DND-41 (cell line): ENCODE measurements at regions not wholly inside any gene's neighbourhood (a gene's known extent, or its start where the extent isn't known, plus 50 kb on each side); places are given as distances from the start of the nearest gene placed in this dataset.

ENCODE experiments used
- EZH2 ChIP-seq: IDR thresholded peaks from 3 replicates; pipeline ENCODE4 v1.6.1; 2012; ENCODE audit warnings: borderline replicate concordance, low read depth, mild to moderate bottlenecking, moderate library complexity, low read length, inconsistent platforms; ENCODE audit not compliant: severe bottlenecking
- TF ChIP-seq, protein P1 (sequence below): IDR thresholded peaks from 2 replicates; pipeline ENCODE4 v1.5.1; 2012; ENCODE audit warnings: borderline replicate concordance, low read length, moderate library complexity, mild to moderate bottlenecking; ENCODE audit not compliant: poor library complexity, severe bottlenecking; ENCODE audit errors: extremely low read depth

DNA sequence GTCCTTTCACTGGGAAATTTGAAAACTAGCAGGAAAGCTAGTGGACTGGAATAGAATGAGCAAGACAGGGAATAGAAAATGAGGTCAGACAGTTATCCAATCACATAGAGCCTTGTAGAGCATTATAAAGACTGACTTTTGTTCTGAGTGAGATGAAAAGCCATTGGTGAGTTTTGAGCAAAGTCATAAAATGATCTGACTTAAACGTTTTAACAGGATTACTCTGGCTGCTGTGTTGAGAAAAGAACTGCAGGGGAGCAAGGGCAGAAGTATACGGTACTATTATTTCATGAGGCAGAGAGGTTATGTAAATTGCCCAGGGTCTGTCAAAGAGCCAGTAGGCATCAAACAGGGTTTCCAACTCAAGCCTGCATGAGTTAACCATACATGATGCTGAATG, 393.4 kb downstream of the TFEC start:
- TF ChIP-seq, protein P1, sequence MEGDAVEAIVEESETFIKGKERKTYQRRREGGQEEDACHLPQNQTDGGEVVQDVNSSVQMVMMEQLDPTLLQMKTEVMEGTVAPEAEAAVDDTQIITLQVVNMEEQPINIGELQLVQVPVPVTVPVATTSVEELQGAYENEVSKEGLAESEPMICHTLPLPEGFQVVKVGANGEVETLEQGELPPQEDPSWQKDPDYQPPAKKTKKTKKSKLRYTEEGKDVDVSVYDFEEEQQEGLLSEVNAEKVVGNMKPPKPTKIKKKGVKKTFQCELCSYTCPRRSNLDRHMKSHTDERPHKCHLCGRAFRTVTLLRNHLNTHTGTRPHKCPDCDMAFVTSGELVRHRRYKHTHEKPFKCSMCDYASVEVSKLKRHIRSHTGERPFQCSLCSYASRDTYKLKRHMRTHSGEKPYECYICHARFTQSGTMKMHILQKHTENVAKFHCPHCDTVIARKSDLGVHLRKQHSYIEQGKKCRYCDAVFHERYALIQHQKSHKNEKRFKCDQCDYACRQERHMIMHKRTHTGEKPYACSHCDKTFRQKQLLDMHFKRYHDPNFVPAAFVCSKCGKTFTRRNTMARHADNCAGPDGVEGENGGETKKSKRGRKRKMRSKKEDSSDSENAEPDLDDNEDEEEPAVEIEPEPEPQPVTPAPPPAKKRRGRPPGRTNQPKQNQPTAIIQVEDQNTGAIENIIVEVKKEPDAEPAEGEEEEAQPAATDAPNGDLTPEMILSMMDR = no peak
- no peak for TF ChIP-seq EZH2
